Ammon's horn (tissue), 1 donor: ENCODE measurements at regions not wholly inside any gene's neighbourhood (a gene's known extent, or its start where the extent isn't known, plus 50 kb on each side); places are given as distances from the start of the nearest gene placed in this dataset.

Experiments
- DNase-seq: peaks from one replicate; pipeline ENCODE4 v3.0.0-alpha.2; 2016; ENCODE audit warnings: low spot score

DNA sequence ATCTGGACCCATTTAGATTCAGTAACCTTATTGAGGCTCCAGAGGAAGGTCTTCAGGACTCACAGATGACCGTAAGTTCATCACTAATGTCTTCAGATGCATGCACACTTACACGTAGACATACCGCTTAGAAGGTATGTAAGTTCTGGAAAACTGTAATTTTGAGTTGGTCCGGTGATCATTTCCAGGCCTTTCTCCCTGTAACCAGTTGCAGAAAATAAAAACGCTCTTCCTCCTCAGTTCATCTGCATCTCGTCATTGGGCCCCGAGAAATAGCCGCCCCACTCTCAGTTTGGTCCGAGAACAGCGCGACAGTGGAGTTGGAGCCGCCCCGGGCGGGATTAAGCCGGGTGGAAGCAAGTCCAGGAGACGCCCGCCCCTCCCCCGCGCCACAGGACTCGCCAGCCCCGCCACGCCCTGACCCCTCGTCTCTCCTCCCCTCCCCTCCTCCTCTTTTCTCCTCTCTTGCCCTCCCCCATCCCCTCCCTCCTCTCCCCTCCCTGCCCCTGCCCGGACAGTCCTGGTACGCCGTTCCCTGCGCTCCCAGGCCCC is 83.7 kb downstream of the TNFAIP2 start:
- DNase-seq, result peak; percentile 12

DNA sequence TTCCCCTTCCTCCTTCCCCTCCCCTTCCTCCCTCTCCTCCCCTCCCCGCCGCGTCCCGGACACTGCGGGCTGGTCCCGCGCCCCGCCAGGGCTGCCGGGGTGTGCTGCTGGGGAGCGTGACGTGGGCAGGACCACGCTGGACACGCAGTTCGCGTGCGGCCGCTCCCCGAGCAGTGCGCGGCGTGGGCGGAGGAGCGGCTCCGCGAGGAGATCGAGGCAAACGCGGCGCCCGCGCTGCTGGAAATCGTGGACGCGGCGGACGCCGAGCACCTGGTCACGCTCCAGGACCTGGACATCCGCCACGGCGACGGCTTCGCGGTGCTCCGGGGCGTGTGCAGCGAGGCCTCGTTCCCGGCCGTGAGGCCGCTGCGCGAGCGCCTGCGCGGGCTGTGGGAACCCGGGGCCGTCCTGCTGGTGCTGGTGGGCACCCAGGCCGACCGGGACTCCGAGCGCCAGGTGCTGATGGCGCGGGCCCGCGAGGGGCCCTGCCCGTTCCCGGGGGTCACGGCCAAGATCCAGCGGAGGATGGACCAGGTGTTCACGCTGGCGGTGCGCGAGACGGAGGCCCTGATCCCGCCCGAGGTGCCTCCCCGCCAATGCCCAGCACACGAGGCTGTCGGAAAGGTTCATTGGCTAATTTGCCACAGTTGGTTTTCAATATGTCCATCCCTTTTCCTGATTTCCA is 84.3 kb downstream of the TNFAIP2 start:
- no peak for DNase-seq

DNA sequence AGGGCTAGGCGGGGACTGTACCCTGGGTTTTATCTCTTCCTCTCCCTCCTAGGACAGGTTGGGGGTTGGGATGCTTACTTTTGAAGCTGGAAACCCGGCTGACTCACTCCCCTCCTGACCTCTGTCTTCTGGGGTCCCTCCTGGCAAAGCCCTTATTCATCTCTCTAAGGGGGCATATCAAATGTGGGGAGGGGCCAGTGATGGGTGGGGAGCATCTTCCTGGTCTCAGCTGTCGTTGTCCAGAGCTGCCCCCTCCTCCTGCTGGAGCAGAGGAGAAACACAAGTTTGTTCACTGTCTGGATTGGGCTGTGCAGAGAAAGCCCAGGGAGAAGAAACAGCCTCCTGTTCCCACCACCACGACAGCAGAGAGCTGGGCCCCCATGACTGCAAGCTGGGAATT is 85.8 kb downstream of the TNFAIP2 start:
- no peak for DNase-seq

DNA sequence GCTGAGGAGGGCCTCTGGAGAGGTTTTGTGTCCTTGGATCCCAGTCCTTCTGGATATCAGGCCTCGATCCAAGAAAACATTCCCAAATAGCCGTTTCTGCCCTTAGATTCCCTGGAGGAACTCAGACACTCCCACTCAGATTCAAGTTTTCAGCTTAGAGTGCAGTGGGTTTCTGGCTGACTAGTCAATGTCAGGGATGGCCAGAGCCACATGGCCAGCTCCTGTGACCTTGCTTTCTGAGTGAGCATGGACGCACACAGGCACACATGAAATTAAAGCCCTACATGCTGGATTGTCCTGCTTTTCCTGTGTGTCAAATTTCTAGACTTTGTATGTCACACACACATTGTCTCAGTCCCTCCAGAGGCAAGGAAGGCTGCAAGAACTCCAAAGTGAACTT is 86.2 kb downstream of the TNFAIP2 start:
- DNase-seq, result no peak

DNA sequence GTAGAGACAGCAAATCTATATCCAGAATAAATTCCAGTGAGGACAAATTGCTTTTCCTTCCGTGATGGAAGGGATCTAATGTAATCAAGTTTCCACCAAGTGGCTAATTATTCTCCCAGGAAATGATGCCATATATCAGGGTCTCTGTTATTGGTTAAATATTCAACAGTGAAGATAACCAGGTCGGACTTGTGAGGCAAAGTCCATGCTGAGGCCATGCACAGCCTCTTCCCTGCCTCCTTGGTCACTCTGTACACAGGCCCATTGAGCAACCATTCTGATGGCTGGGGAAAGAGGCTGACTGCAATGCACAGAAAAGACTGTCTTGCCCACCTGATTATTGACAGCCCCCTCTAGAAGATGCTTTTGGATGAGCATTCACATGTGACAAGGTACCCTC is 90.1 kb downstream of the TNFAIP2 start:
- DNase-seq, result no peak

DNA sequence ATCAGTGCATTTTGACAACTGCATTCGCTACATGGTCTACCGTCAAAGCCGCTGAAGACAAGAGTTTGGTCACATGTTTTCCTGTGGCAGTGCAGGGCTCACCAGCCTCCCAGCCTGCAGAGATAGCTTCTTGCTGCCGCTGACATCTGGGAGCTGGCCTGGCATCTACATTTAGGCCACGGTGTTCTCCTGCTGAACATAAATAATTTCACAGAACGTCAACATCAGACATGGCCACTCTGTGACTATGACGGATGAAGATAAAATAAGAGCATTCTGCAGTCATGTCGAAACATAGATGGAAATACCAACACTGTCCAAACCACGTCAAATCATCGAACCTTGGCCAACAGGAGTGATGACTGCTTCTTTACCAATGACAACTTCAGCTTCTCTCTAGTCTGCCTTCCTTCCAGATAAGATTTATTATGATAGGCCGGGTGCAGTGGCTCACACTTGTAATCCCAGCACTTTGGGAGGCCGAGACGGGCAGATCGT is 91.2 kb downstream of the TNFAIP2 start:
- no peak for DNase-seq

DNA sequence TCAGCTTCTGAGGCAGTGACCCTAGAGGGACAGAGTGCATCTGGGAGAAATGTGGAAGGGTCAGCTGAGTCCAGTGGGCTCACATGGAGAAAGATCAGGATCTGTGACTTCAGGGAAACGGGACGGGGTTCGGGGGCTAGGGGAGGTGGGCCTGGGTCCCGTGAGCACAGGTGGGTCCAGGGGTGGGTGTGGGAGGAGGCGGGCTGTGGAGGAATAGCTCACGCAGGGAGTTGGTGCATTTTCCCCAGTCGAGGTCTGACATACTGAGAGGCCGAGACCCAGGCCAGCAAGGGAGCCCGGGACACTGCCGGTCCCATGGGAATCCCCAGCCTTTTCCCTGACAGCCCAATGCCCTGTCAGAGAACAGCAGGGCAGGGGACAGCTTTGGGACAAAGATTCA is 93.1 kb downstream of the TNFAIP2 start:
- DNase-seq, result no peak

DNA sequence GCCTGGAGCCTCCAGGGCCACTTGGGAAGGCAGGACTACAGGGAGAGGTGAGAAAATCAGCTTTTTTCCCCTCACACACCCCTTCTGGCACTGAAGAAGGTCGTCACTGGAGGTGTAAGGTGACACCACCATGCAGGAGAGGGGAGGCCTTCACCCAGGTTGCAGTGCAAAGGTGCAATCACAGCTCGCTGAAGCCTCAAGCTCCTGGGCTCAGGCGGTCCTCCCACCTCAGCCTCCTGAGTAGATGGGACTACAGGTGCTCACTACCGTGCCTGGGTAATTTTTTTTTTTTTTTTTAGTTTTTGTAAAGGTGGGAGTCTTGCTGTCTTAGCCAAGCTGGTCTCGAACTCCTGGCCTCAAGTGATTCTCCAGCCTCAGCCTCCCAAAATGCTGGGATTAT is 93.6 kb downstream of the TNFAIP2 start:
- no peak for DNase-seq

DNA sequence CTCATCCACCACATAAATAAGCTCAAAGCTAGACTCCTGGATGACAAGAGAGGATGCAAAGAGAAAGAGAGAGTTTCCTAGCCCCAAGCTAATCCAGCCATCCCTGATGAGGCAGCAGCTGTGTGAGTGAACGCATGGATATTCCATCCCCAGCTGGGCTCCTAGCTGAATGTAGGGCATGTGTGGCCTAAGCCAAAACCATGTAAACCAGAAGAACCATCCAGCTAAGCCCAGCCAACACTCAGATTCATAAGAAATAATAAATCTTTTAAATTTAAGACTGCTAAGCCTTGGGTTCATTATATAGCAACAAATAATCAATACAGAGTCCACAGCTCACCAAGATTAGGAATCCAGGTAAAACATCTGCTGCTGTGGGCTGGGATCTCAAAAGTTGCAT is 94.3 kb downstream of the TNFAIP2 start:
- no peak for DNase-seq

DNA sequence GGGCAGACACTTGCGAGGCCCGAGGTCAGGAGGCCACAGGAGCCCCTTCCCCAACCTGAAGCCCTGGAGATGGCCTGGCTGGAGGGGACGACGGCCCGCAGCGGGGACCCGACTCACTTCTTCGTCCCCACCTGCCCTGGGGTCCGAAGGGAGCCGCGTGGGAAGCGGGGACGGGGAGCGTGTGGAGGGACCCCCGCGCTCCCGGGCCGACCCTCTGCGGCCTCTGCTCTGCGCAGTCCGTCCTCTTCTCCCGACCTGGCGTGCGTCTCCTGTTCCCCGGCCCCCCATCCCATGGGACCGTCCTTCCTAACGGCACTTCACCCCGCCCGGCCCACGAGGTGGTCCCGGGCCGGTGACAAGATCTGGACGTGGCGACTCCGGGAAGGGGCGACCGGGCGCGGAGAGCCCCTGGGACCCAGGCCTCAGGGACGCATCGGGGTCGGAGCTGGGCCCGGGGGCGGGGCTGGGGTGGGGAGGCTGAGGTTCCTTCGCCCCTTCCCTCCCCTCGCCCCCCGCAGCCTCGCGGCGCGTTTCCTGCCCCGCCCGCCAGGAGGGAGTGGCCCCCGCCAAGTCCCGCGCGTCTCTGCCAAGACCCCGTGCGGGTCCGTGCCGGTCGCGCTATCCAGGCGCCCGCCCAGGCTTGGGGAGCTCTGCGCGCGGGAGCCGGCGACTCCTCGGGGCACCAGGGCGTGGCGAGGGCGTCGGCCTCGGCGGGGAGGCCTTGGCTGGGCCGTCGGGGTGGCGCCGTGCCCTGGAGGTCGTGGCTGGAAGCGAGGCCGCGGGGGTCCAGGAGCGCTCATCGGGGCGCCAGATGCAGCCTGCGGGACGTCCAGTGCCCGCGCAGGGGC is 97.1 kb downstream of the TNFAIP2 start:
- DNase-seq, result no peak

DNA sequence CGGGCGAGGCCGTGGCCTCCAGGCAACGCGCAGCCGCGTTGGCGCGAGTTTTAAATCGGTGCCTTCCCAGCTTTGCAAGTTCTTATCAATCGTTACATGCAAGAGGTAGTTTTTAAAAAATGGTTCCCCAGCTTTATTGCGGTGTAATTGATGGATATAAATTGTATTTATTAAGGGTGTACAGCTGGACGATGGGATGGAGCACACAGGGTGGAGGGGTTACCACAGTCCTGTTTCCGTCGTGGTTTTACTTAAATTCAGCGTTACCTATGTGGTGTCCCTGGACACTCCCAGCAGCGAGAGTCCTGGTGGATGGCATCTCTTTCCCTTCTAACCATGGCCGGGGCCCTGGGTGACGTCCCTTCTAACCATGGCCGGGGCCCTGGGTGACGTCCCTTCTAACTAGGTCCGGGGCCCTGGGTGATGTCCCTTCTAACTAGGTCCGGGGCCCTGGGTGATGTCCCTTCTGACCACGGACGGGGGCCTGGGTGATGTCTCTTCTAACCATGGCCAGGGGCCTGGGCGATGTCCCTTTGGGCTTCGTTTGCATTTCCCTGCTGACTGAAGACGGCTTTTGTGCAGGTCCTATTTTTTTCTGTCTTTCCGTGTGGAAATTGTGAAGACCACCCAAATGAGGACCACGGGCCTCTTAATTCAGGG is 97.9 kb downstream of the TNFAIP2 start:
- DNase-seq, result no peak

DNA sequence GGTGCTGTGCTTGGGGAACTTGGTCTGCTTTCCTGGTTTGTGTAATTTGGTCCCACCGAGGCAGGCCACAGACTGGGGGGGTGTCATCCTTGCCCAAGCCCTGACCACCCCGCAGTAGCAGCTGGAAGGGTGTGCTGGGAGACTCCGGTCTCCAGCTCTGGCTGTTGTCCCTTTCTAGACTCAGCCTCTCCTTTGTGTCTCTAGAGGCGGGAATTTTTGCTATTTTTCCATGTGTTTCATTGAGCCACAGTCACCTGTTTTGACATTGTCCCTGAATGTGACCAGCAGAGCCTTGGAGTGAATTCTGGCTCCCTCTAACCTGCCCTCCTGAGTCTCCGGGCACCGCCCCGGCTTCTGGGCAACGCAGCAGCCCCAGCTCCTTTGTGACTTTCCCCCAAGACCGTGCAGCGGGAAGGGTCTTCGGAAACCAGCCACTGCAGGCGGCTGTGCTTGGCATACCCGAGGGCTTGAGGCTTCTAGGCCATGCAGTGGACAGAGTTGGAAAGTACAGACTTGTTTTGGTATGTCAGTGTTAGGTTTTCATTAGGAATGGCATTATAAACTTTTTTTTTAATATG is 98.6 kb downstream of the TNFAIP2 start:
- no peak for DNase-seq

DNA sequence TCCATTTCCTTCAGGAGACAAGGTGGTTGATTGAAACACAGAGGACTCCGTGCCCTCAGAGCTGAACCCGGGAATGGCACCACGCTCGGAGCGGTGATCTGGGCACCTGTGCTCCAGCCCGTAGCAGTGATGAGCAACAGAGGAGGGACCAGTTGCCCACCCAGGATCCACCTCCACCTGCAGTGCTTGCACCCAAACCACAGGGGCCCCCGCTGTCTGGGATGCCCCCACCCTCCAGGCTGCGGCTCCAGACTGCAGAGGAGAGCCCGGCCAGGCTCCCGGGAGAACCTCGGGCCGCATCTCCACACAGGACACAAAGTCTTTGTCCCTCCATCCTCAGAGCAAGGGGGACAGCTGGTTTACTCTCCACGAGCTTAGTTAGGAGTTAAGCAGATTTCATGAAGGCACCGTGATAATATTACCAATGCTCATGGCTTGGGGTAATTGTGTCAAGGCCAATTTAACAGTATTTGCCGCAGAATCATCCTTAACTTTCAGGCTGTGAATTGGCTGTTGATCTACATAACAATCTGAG is 100.6 kb downstream of the TNFAIP2 start:
- no peak for DNase-seq

DNA sequence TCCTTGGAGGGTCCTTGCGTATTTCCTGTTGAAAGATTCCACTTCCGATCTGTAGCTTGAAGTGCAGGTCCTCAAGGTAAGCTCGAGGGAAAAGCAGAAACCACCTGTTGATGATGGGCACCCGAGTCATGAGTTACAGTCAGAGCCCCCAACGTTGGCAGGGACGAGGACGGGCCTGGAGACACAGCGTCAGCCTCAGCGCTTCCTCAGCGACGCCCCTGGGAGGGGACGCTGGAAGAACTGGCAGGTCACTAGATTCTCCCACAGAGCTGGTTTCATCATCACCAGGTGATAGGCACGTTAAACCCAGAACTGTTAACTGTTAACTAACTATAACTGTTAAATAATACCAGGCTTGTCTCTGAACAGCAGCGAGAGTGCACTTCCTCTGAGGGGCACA is 101.8 kb downstream of the TNFAIP2 start:
- DNase-seq, result no peak

DNA sequence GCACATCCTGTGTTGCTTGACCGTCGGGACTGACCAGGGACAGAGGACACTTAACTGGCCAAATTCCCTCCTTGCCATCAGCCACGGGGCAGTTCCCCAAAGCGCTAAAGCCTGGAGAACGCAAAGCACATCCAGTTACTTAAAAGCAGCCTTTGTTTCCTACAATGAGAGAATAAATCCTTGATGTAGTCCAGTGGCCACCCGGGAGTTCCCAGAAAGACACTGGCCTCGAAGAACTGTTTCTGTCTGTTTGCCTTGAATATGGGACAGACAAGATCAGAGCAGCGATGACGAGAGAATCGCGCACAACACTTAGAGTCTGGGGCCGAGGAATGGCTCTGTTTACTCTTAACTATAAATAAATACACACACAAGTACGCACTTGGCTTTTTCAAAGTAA is 102.2 kb downstream of the TNFAIP2 start:
- no peak for DNase-seq

DNA sequence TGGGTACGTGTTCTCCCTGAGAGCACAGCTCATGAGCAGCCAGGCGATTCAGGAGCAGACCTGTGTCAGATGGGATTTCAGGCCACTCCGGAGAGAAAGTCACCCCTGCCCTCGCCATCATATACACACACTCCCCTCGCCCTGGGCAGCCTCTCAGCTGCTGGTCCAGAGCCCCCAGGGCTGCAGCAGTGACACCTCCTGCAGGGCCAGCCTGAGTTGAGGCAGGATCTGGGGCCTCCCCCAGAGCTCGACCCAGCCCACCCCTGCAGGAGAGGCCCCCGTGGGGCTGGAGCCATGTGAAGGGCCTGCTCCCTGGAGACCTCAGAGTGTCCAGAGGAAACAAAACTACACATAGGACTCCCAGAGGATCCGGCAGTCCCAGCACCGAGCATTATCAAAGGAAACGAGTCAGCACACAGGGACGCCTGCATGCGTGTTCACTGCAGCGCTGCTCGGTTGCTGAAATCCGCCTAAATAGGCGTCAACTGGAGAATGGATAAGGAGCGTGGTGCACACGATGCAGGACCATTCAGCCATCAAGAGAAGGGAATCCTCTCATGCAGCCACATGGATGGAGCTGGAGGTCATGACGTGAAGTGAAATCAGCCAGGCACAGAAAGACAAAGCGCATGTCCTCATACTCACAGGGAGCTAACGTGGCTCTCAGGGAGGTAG is 104.0 kb downstream of the TNFAIP2 start:
- DNase-seq, result no peak

DNA sequence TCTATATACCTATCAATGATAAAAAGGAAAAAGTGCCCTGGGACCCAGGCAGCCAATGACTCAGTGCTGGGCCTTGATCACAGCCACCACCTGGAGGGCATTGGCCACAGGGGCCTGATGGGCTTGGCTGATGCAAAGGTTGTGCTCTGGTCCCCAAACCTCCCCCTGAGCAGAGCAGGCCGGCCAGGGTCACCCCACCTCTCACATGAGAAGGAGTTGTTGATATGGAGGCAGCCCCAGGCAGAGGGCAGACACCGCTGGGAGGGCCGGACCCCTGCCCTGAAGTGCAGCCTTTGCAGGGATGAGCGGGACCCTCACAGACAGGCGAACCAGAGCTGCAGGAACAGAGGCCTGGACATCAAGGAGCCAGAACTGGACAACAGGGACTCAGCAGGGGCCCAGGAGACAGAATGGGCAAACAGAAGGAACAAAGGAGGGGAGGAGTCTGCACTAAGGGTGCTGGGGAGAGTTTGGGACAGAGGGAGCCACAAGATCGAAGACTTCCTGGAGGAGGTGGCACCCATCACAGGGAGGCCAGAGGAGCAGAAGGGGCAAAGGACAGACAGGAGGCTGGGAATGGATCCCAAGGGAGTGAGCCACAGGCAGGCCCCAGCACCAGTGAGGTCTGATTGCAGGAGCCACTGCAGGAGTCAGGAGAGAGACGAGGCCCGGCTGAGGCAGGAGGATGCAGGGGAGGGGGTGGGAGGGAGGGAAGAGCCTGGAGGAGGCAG is 105.0 kb downstream of the TNFAIP2 start:
- DNase-seq, result no peak

DNA sequence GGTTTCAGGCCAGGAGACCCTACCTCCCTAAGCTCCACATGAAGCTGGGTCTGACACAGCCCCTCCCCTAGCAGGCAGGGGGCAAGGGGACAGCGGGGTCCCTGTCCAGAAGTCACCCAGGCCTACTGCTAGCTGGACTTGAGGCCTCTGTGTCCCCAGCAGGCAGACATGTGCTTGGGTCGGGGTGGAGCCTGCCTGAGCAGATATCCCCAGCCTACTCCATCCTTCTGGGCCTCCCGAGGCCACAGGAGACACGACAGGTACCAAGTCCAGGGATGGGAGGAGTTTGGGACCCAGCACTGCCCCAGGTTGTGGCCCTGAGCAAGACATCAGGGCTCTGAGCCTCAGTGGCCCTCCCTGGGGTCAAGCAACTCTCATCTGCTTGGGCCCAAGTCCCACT is 105.2 kb upstream of the EIF5 start:
- DNase-seq, result no peak

DNA sequence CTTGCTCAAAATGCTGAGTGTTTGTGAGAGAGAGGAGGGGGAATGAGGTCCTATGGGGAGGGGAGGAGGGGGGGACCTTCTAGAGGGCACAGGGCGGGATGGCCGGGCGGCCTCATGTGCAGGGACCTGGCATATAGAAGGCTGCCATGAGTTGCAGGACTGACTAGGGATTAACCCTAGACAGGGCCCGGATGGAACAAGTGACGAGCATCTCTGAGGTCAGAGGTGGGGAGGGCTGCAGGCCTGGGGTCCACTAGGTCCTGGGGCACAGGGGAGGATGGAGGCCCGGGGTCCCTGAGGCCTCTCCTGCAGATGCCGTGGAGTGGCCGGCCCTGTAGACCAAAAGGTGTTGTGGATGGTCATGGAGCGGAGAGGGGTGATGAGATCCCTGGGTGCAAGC is 104.0 kb upstream of the EIF5 start:
- no peak for DNase-seq

DNA sequence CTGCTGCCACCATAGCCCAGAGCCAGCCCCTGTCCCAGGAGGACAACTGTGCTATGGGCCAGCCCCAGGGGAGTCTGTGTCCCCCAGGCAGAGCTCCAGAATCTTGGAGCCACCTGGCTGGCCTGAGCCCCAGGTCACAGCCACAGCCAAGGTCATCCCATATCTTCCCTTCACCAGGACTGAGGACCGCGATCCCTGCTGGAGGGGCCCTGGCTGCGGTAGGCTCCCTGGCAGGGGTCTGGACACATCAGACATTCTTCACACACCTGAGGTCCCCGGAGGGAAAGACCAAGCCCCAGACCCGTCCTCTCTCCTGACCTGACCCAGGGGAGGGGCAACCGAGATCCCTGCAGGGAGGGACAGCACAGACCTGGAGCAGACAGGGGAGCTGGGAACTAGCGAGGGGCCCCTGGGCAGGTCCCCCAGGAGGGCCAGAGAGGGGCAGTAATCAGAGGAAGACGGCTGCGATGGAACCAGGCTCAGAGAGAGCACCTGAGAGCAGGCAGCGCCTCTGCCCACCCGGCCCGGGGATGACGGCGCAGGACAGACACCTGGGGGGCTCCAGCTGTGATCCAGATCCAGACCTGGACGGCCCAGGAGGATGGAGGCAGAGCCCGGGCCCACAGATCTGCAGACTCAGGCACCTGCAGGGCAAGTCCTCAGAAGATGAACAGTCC is 103.2 kb upstream of the EIF5 start:
- no peak for DNase-seq
